HG02938 (cell line): ENCODE measurements at regions not wholly inside any gene's neighbourhood (a gene's known extent, or its start where the extent isn't known, plus 50 kb on each side); places are given as distances from the start of the nearest gene placed in this dataset.

ENCODE experiments used
- ATAC-seq: cut with Tn5 transposase; IDR thresholded peaks from one replicate; pipeline ENCODE4 v1.9.1; 2021; ENCODE audit warnings: mild to moderate bottlenecking, moderate library complexity; ENCODE audit not compliant: unreplicated experiment

DNA sequence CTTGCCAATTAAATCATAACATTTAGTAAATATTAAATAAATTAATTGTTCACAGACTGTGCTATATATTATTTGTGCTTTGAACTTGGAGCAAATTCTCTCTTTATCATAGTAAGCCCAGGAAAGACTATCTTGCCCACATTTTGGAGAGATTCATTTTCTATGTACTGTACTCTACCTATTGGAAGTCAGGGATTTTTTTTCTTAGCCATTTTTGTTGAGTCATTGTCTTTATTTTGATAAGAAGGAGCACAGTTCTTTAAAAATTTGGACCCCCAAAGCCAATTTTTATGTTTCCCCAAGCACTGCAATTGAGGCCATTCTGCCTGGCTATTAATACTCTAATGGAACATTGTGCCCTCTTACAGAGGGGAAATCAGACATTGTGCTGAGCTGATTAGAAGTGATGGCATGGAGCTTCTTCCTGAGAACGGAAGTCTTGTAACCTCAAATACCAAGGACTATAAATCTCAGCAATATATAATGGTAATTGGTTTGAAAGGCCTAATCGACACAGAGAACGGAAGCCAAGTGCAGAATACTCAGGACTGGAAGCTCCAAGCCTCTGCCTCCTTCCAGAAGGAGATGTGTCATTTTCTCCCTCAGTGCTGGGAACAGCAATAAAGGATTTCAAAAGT is 188.8 kb upstream of the PAPPA start:
- no peak for ATAC-seq

- no peak for ATAC-seq
Observed at GRCh38 chr9:115966660-115967059, 186.9 kb upstream of the PAPPA start.

- no peak for ATAC-seq
Observed at GRCh38 chr9:115969096-115969495, 184.5 kb upstream of the PAPPA start.

DNA sequence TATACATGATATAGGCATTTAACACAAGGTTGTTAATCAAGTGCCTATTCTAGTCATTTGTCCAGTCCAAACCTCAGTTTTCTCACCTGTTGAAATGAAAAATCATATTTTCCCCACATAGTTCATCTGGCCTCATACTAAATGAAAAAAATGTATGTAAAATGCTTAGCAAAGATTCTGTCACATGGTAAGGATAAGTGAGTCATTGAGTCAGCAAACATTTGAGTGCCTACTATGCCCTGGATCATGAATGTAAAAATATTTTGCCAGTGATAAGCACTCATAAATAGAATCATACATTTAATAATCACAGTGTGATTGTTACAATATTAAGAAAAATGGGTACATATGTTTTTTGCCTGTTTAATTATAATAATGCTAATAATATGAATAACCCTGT is 181.2 kb upstream of the PAPPA start:
- no peak for ATAC-seq

GRCh38 chr9:115972843-115973595 is 180.6 kb upstream of the PAPPA start:
- no peak for ATAC-seq

DNA sequence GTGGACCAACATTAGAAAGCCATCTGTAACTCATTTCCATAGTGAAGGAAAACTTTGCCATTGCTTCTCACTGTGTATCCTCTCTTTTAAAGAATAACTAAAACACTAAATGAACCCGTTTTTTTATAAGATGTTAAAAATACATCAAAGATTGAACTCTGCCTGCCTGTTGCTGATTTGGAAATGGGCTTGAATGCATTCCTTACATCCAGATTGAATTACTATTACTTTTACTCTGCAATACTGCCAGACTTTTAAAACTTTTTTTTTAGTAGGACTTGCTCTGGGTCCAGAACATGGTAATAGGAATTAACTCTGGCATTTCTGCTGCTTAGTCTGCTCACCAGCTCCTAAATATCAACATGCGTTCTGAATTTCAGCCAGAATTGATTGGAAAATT is 176.8 kb upstream of the PAPPA start:
- no peak for ATAC-seq

DNA sequence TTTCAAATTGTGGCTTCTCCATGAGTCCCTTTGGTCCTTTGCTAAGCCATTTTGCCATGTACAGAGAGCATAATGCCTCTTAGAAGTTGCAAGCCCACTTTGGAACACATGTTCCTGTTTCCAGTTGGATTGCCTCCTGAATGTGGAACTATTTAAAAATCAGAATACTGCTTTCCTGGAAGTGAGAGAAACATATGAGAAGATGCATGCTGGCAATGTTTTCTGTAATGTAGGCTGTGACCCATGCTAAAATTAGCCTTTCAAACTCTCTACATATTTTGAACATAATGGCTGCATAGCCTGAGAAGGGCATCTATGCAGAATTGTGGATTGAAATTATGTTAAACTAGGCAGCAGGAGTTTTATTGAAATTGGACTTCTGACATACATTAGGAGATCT is 175.5 kb upstream of the PAPPA start:
- ATAC-seq = no peak

DNA sequence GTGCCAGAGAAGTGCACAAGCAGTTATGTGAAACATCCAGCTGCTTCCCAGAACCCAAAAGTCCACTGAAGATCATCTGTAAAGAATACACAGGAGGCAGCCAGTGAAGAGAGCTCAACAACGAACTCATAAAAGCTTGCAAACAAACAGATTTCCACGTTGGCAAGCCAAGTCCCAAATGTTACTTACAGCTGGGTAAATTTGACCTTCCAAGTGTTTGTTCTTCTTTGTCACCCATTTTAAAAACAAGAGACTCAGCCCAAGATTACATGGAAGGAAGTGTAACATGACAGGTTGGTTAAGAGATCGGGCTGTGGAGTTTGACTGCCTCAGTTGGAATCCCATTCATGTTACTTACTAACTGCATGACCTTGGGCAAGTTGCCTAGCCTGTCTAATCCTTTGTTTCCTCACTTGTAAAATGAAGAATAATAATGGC is 174.9 kb upstream of the PAPPA start:
- ATAC-seq = no peak

- ATAC-seq = no peak
Observed at GRCh38 chr9:115980054-115980453, 173.5 kb upstream of the PAPPA start.

DNA sequence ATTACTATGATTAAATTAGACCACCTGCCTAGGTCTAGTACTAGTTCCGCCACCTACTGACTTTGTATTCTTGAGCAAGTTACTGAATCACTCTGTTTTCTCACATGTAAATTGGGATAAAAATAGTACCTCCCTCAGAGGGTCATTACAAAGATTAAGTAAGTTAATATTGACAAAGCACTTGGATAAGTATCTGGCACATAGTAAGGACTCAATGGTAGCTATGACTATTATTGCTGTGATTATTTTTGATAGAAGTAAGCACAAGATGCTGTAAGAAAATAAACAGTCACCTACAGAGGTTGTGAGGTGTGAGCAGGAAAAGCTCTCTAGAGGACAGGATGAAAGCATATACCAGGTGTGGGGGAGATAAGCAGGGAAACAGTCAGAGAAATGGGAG is 173.1 kb upstream of the PAPPA start:
- no peak for ATAC-seq

DNA sequence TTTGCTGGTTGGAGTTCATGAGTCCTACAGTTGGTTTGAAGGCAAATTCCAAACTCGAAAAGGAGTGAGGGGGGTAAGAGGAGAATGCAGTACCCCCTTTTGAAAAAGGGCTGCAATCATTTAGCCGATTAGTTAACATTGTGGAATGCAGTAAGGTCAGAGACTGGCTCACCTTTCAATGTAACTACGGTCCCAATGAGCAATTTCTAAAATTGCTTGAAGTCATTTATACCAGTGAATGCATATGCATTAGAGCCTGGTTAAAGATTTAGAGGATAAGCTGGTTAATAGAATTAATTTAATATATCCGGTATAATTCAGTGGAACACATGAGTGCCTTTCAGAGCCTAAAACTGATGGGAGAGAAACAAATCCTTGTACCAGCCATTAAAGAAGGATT is 172.6 kb upstream of the PAPPA start:
- no peak for ATAC-seq

DNA sequence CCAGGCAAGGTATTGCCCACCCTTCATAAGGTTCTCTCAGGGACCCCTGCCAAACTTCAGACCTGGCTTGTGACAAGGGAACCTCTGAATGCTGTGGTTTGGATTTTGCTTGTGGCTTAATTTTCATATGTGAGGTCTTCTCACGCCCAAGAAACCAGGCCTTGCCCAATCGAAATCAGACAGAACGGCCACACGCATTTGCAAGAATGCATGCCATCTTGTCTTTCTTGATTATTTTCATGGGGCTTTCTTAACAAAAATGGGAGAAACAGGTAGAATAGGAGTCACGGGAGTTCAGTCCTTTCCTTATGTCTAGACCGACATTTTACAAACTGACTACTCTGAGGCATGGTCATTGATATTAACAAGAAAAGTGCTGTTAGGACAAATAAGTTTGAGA is 170.2 kb upstream of the PAPPA start:
- ATAC-seq = no peak

DNA sequence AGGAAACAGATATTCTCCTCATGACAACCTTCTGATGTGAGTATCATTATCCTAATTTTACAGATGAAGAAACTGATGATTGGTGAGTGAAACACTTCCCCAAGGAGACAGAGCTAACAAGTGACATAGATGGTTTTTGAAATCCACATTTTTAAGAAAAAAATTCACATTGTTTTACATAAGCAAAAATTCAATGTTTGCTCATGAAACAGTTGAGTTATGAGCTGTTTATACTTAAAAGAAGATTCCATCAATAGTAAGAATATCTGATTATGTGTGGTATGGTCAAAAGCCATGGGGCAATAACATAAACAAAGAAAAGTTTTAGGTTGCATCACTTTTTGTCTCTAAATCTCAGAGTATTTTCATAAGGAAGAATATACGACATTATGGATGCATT is 167.9 kb upstream of the PAPPA start:
- no peak for ATAC-seq

GRCh38 chr9:115986508-115986907 is 167.1 kb upstream of the PAPPA start:
- ATAC-seq = no peak

DNA sequence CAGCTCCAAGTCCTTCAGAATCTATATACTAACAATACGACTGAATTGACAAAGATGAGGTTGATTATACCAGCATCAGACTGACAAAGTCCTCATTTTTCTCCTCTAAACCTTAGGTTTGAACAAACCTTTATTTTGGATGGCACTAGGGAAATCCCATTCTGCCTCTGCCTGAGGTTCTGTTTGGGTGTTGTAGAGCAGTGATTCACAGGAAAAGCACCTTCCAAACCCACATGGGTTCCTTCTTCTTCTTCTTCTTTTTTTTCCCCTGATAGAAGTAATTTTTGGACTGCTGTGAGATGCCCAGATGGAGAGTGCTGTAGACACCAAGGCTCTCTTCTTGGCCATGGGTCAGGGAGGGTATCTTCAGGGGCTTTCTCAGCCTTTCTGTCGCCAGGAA is 164.9 kb upstream of the PAPPA start:
- ATAC-seq = no peak

DNA sequence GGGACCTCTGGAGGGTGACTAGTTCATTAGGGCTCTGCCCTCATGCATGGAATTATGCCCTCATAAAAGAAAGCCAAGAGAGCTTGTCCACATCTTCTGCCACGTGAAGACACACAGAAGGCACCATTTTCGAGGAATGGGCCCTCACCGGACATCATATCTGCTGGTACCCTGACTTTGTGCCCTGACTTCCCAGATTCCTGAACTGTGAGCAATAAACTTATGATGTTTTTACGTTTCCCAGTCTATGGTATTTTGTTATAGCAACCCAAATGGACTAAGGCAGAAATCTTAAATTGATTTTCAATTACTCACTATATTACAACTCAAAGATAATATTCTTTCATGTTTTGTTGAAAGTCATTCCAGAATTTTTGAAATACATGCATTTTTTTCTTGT is 163.8 kb upstream of the PAPPA start:
- ATAC-seq = no peak

DNA sequence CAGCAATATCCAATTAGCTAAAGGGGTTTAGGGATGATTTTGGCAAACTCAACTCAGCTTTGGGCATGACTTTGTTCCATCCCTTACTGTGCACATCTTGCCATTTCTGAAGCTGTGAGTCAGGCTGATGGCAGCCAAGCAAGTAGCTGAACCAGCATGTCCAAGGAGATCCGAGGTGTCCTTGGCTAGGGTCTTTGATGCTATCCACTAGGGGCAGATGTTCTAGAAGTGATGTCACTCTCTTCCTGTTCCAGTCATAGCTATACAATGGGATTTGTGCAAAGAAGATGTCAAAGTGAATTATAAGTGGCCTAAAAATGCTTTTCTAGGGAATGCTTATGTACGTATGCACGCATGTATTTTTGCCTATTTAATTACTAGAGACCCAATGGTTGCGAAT is 160.8 kb upstream of the PAPPA start:
- no peak for ATAC-seq

DNA sequence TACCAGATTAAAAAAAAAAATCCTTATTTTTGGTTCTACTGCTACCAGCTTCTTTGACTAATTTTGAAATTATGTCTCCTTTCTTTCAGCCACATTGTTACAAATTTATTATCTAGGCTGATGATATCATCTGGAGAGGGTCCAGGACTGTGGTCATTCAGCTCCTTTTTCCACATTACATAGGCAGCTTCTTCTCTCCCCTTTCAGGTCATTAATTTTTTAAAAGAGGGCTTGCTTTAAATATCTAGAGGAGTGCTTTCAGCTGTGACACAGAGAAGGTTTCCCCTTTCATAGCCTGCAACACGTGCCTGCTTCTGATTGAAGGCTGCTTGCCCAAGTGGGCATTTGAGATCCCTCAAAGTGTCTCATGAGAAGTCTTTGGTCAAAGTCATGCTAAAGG is 155.7 kb upstream of the PAPPA start:
- ATAC-seq = no peak

GRCh38 chr9:115998666-115999065 is 154.9 kb upstream of the PAPPA start:
- ATAC-seq = no peak

DNA sequence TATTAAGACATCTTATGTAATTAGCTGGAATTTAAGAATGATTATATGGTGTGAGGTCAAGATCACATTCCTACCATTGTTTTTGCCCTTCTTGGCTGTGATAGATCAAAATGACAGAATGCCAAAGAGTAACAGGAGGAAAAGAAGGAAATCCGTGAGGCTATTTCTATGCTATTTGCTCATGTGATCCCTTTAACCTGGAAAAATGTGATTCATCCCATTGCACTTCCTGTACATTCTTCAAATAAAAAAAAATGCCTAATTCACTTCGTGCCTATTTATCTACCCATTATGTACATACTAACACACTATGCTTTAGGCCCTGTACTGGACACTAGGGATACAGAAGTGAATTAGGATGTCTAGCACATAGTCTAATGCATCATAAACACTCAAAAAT is 154.1 kb upstream of the PAPPA start:
- ATAC-seq = no peak

- ATAC-seq = no peak
Observed at GRCh38 chr9:116000748-116001329, 152.8 kb upstream of the PAPPA start.

GRCh38 chr9:116002181-116002580 is 151.4 kb upstream of the PAPPA start:
- no peak for ATAC-seq
